NCI-H146 treated with DMSO at 0.1 percent for 48 hours (cell line): ENCODE measurements at regions not wholly inside any gene's neighbourhood (a gene's known extent, or its start where the extent isn't known, plus 50 kb on each side); places are given as distances from the start of the nearest gene placed in this dataset.

Experiments
- DNase-seq: peaks from one replicate; lab custom pipeline; 2025; ENCODE audit not compliant: unreplicated experiment; lab: John Stamatoyannopoulos, UW

GRCh38 chr4:184575306-184575705, 73.9 kb downstream of the CASP3 start:
- DNase-seq, result no peak

- DNase-seq, result no peak
Observed at GRCh38 chr4:184574861-184575260, 74.4 kb downstream of the CASP3 start.

GRCh38 chr4:184573701-184574100, 75.5 kb downstream of the CASP3 start:
- DNase-seq, result no peak

- no peak for DNase-seq
Observed at GRCh38 chr4:184568770-184569169, 80.5 kb downstream of the CASP3 start.

GRCh38 chr4:184563621-184564020, 85.6 kb downstream of the CASP3 start:
- no peak for DNase-seq

- no peak for DNase-seq
Observed at GRCh38 chr4:184558996-184559395, 84.6 kb upstream of the IRF2 start.

GRCh38 chr4:184553891-184554290, 79.5 kb upstream of the IRF2 start:
- no peak for DNase-seq

- DNase-seq, result no peak
Observed at GRCh38 chr4:184550476-184550875, 76.1 kb upstream of the IRF2 start.

GRCh38 chr4:184548648-184549341, 74.4 kb upstream of the IRF2 start:
- no peak for DNase-seq

GRCh38 chr4:184548316-184548647, 73.9 kb upstream of the IRF2 start:
- no peak for DNase-seq

- DNase-seq, result no peak
Observed at GRCh38 chr4:184544788-184545409, 70.5 kb upstream of the IRF2 start.

GRCh38 chr4:184541907-184542306, 67.6 kb upstream of the IRF2 start:
- DNase-seq, result no peak

GRCh38 chr4:184540307-184540706, 66.0 kb upstream of the IRF2 start:
- DNase-seq, result no peak

GRCh38 chr4:184538023-184538599, 63.8 kb upstream of the IRF2 start:
- peak; percentile 30 for DNase-seq

GRCh38 chr4:184537269-184538022, 63.1 kb upstream of the IRF2 start:
- peak; percentile 87 for DNase-seq

- no peak for DNase-seq
Observed at GRCh38 chr4:184536881-184537248, 62.5 kb upstream of the IRF2 start.

- no peak for DNase-seq
Observed at GRCh38 chr4:184536065-184536880, 61.9 kb upstream of the IRF2 start.

GRCh38 chr4:184534511-184535391, 60.4 kb upstream of the IRF2 start:
- no peak for DNase-seq

GRCh38 chr4:184533908-184534307, 59.6 kb upstream of the IRF2 start:
- DNase-seq, result no peak

- no peak for DNase-seq
Observed at GRCh38 chr4:184531008-184531407, 56.7 kb upstream of the IRF2 start.
